ENCODE measurements at regions not wholly inside any gene's neighbourhood (a gene's known extent, or its start where the extent isn't known, plus 50 kb on each side); places are given as distances from the start of the nearest gene placed in this dataset.

DNA sequence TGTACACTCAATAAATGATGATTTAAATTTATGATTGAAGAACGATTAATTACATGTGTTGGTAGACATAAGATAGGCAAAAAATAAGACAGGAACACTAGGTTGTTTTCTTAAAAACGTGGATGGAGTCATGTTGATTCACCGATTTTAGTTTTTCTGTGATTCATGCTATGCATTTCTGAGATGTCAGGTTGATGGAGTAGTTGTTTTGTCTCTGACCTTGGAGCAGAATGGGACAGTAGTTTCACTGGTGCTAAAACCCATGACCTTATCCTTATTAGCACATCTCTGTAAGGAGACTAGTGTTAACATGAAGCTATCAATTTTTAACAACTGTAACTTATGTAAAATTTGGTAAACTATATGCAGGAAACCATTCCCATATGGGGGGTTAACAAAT, 611.6 kb upstream of the FZD8 start:
- TF ChIP-seq, protein P1, sequence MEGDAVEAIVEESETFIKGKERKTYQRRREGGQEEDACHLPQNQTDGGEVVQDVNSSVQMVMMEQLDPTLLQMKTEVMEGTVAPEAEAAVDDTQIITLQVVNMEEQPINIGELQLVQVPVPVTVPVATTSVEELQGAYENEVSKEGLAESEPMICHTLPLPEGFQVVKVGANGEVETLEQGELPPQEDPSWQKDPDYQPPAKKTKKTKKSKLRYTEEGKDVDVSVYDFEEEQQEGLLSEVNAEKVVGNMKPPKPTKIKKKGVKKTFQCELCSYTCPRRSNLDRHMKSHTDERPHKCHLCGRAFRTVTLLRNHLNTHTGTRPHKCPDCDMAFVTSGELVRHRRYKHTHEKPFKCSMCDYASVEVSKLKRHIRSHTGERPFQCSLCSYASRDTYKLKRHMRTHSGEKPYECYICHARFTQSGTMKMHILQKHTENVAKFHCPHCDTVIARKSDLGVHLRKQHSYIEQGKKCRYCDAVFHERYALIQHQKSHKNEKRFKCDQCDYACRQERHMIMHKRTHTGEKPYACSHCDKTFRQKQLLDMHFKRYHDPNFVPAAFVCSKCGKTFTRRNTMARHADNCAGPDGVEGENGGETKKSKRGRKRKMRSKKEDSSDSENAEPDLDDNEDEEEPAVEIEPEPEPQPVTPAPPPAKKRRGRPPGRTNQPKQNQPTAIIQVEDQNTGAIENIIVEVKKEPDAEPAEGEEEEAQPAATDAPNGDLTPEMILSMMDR (IDR thresholded peaks at IDR 0.05), result no peak
- no peak for TF ChIP-seq POLR2A (IDR thresholded peaks at IDR 0.05)
